ENCODE measurements at regions not wholly inside any gene's neighbourhood (a gene's known extent, or its start where the extent isn't known, plus 50 kb on each side); places are given as distances from the start of the nearest gene placed in this dataset.

DNA sequence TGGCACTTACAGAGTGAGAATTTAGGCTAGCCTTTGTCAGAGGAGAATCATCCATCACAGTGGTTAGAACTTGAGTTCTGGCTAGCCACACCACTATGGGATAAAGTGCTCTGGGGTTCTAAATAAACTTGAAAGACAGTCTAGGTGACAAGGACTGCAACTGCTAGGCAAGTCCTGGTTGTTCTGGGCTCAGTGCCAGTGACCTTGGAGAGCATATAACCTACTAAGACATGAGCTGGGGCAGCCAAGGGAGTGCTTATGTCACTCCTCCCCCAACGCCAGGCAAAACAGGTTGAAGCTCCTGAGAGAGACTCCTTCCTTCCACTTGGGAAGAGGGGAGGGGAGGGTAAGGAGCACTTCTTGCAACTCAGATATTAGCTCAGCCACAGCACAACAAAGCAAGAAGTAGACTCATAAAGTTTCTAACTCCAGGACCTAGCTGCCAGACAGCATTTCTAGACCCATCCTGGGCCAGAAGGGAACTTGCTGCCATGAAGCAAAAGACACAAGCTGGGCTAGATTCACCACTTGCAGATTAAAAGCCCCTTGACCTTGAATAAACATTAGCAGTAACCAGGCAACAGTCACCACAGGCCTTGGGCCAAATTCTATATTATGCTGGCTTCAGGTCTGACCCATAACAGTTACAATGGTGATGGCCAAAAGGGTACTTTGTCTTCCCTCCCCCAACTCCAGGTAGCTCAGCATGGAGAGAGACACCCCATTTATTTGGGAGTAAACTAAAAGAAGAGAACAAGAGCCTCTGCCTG, 963.7 kb downstream of the PLOD2 start:
- TF ChIP-seq POLR2A (IDR thresholded peaks at IDR 0.05; ENCODE audit: low read depth, low read length) (no peak), POLR2AphosphoS5 (IDR thresholded peaks at IDR 0.05; ENCODE audit: low read depth, low read length) (no peak), TAF1 (IDR thresholded peaks at IDR 0.05; ENCODE audit: borderline replicate concordance, low read depth, low read length) (no peak)
